GM10248 (cell line): ENCODE measurements at regions not wholly inside any gene's neighbourhood (a gene's known extent, or its start where the extent isn't known, plus 50 kb on each side); places are given as distances from the start of the nearest gene placed in this dataset.

Experiments
- CTCF ChIA-PET: fragments of 300-600 bp; sonication (Branson Sonifier 250); formaldehyde crosslinking; extraction: SDS; loops from one replicate; lab custom pipeline; 2021; ENCODE audit warnings: antibody characterized with exemption; lab: Yijun Ruan, JAX
- POLR2A ChIA-PET: fragments of 350-650 bp; sonication (Branson Sonifier 250); formaldehyde crosslinking; extraction: SDS; loops from one replicate; lab custom pipeline; 2020; ENCODE audit warnings: antibody characterized with exemption; lab: Yijun Ruan, JAX
- DNase-seq: peaks from one replicate; pipeline ENCODE4 v3.0.0; 2012; ENCODE audit errors: extremely low spot score
- CTCF ChIP-seq: IDR thresholded peaks from 2 replicates; pipeline ENCODE4 v1.5.1; 2012; ENCODE audit warnings: mild to moderate bottlenecking, low read depth; ENCODE audit errors: extremely low read depth, missing control alignments, control extremely low read depth

- POLR2A ChIA-PET = no interaction called here
- TF ChIP-seq CTCF = no peak
- no peak for DNase-seq
- CTCF ChIA-PET = no interaction called here
Measured at GRCh38 chr1:187509091-187509490, 680.3 kb downstream of the PLA2G4A start.

GRCh38 chr1:187513190-187513589, 684.4 kb downstream of the PLA2G4A start:
- CTCF ChIA-PET = no interaction called here
- no peak for TF ChIP-seq CTCF
- POLR2A ChIA-PET = no interaction called here
- DNase-seq = no peak

- DNase-seq = no peak
- ChIA-PET CTCF (no interaction called here), POLR2A (no interaction called here)
- no peak for TF ChIP-seq CTCF
Measured at GRCh38 chr1:187514110-187514509, 685.4 kb downstream of the PLA2G4A start.

GRCh38 chr1:187516874-187517273, 688.1 kb downstream of the PLA2G4A start:
- DNase-seq = no peak
- no peak for TF ChIP-seq CTCF

GRCh38 chr1:187517546-187517945, 688.8 kb downstream of the PLA2G4A start:
- ChIA-PET POLR2A (no interaction called here), CTCF (no interaction called here)
- DNase-seq = no peak

More at GRCh38 chr1:187516874-187517273, 688.1 kb downstream of the PLA2G4A start:
- ChIA-PET CTCF (interaction anchor here (1.2 kb wide), 1 partner anchor 10 kb away, joined by 3 read pairs; no protein-coding TSS in a partner anchor), POLR2A (no interaction called here)

GRCh38 chr1:187527346-187527745, 698.6 kb downstream of the PLA2G4A start:
- DNase-seq = no peak
- POLR2A ChIA-PET = no interaction called here
- no peak for TF ChIP-seq CTCF
- CTCF ChIA-PET = interaction anchor here (1.0 to 1.7 kb wide), 2 partner anchors 9 to 11 kb away, joined by 3 to 4 read pairs; no protein-coding TSS in a partner anchor

More at GRCh38 chr1:187517546-187517945, 688.8 kb downstream of the PLA2G4A start:
- TF ChIP-seq CTCF = no peak
